ENCODE measurements at regions not wholly inside any gene's neighbourhood (a gene's known extent, or its start where the extent isn't known, plus 50 kb on each side); places are given as distances from the start of the nearest gene placed in this dataset.

GRCh38 chr1:163823017-163823416 is 501.3 kb downstream of the NUF2 start:
- no peak overlapping the region for H3K4me3 Mint-ChIP-seq
- no peaks in the 10 kb centered on the region for H3K4me1 Mint-ChIP-seq (ENCODE audit: low read depth)
- no peak overlapping the region for H3K27ac Mint-ChIP-seq
- peaks cover 2% of the 10 kb centered on the region for H3K9me3 Mint-ChIP-seq
- H3K27me3 Mint-ChIP-seq, result no peaks in the 10 kb centered on the region
- no peak for DNase-seq
- H3K36me3 Mint-ChIP-seq, result no peaks in the 10 kb centered on the region
- CTCF ChIA-PET, result no interaction called here
- intact Hi-C loops (cut with micrococcal nuclease), result no loop called here
- POLR2A ChIA-PET, result no interaction called here

GRCh38 chr1:163824006-163824405 is 502.3 kb downstream of the NUF2 start:
- H3K9me3 Mint-ChIP-seq, result peaks cover 2% of the 10 kb centered on the region
- H3K36me3 Mint-ChIP-seq, result no peaks in the 10 kb centered on the region
- DNase-seq, result no peak
- H3K4me3 Mint-ChIP-seq, result no peak overlapping the region
- H3K27ac Mint-ChIP-seq, result no peak overlapping the region
- CTCF ChIA-PET, result no interaction called here
- no peaks in the 10 kb centered on the region for H3K27me3 Mint-ChIP-seq
- intact Hi-C loops (cut with micrococcal nuclease), result no loop called here
- H3K4me1 Mint-ChIP-seq (ENCODE audit: low read depth), result no peaks in the 10 kb centered on the region
- POLR2A ChIA-PET, result no interaction called here

DNA sequence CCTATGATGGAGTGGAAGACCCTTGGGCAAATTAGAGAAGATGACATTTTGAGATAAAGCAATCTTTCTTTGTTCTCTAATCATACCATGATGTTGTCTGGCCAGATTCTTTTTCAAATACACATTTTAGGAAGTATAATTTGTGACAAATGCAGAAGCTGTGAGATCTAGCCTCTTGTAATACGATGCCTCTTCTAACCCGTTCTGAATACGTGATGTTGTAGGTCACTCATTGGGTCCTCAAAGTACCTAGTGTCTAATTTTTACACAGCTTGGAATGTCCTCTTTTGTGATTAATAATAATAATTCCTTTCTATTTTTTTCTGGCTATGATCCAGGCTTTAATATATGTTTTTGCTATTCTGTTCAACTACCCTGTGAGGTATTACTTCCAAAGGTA is 502.7 kb downstream of the NUF2 start:
- Mint-ChIP-seq H3K27ac (no peak overlapping the region), H3K36me3 (no peaks in the 10 kb centered on the region), H3K4me1 (ENCODE audit: low read depth) (no peaks in the 10 kb centered on the region), H3K27me3 (no peaks in the 10 kb centered on the region), H3K4me3 (no peak overlapping the region), H3K9me3 (peaks cover 4% of the 10 kb centered on the region)
- ChIA-PET CTCF (no interaction called here), POLR2A (no interaction called here)
- no peak for DNase-seq
- intact Hi-C loops (cut with micrococcal nuclease), result no loop called here

GRCh38 chr1:163826500-163826899 is 504.7 kb downstream of the NUF2 start:
- intact Hi-C loops (cut with micrococcal nuclease), result no loop called here
- Mint-ChIP-seq H3K9me3 (peaks cover 4% of the 10 kb centered on the region), H3K36me3 (no peaks in the 10 kb centered on the region), H3K27ac (no peak overlapping the region), H3K4me1 (ENCODE audit: low read depth) (no peaks in the 10 kb centered on the region), H3K27me3 (no peaks in the 10 kb centered on the region), H3K4me3 (no peak overlapping the region)
- POLR2A ChIA-PET, result no interaction called here
- CTCF ChIA-PET, result no interaction called here
- DNase-seq, result no peak

DNA sequence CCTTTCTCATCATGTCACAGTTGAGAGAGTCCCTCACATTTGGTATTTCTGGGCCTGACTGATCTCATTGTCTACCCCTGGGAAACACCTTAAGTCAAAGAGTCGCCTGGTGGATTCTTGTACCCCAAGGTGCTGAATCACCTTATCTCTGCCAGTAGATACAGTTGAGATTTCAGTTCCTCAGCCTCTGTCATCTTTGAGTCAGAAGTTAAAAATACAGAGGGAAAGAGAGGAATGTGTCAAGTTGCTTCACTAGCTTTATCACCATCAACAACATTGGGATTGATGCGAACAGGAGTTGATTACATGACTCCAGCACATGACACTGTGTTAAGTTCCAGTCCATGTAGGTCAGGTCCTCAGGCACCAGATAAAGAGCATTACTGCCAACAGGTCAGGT is 513.0 kb downstream of the NUF2 start:
- Mint-ChIP-seq H3K4me1 (ENCODE audit: low read depth) (no peaks in the 10 kb centered on the region), H3K27ac (no peak overlapping the region), H3K9me3 (peaks cover 2% of the 10 kb centered on the region), H3K27me3 (no peaks in the 10 kb centered on the region), H3K4me3 (no peak overlapping the region), H3K36me3 (no peaks in the 10 kb centered on the region)
- intact Hi-C loops (cut with micrococcal nuclease), result no loop called here
- ChIA-PET CTCF (no interaction called here), POLR2A (no interaction called here)
- no peak for DNase-seq

DNA sequence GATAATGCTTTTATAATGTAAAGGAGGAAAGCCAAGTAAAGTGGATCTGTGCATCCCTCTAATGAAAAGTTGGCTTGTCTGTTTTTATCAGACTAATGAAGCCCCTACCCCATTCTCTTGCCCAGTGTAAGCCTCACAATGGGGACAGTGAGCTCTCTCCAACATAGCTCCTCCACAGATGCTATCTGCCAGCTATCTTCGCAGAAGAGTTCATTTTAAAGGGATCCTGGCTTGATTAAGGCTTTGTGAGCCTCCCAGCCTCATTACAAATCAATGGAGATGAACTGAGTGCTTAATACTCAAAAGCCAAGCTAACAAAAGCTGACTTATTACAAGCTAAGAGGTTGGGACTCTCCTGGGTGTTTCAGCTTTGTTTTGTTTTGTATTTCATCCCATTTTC is 514.7 kb downstream of the NUF2 start:
- DNase-seq, result no peak
- intact Hi-C loops (cut with micrococcal nuclease), result no loop called here
- H3K4me3 Mint-ChIP-seq, result no peak overlapping the region
- H3K36me3 Mint-ChIP-seq, result no peaks in the 10 kb centered on the region
- H3K27ac Mint-ChIP-seq, result no peak overlapping the region
- H3K27me3 Mint-ChIP-seq, result no peaks in the 10 kb centered on the region
- peaks cover 2% of the 10 kb centered on the region for H3K9me3 Mint-ChIP-seq
- POLR2A ChIA-PET, result no interaction called here
- H3K4me1 Mint-ChIP-seq (ENCODE audit: low read depth), result no peaks in the 10 kb centered on the region
- CTCF ChIA-PET, result no interaction called here

GRCh38 chr1:163837206-163837605 is 515.5 kb downstream of the NUF2 start:
- Mint-ChIP-seq H3K27ac (no peak overlapping the region), H3K27me3 (no peaks in the 10 kb centered on the region), H3K36me3 (no peaks in the 10 kb centered on the region), H3K4me1 (ENCODE audit: low read depth) (no peaks in the 10 kb centered on the region), H3K9me3 (peaks cover 2% of the 10 kb centered on the region), H3K4me3 (no peak overlapping the region)
- POLR2A ChIA-PET, result no interaction called here
- intact Hi-C loops (cut with micrococcal nuclease), result no loop called here
- no peak for DNase-seq
- CTCF ChIA-PET, result no interaction called here

DNA sequence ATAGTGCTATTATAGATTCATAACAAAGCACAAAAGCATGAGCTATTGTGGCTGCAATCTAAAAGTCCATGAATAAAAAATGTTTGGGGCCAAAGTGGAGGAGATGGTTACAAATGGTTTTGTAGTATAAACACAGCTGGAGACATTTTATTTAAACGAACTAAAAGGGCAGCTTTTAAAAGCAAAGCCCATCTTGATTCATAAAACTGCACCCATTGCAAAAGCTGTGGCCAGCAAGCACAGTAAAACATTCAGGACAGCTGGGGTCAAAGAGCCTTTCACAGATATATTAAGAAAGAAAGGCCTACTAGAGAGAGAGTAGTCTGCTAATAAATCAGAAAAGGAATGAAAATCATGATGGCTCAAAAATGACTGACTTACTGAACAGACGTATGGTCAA is 520.8 kb downstream of the NUF2 start:
- Mint-ChIP-seq H3K4me3 (no peak overlapping the region), H3K9me3 (peaks cover 6% of the 10 kb centered on the region), H3K36me3 (no peaks in the 10 kb centered on the region), H3K4me1 (ENCODE audit: low read depth) (no peaks in the 10 kb centered on the region), H3K27ac (no peak overlapping the region), H3K27me3 (no peaks in the 10 kb centered on the region)
- DNase-seq, result no peak
- ChIA-PET CTCF (no interaction called here), POLR2A (no interaction called here)
- intact Hi-C loops (cut with micrococcal nuclease), result no loop called here

GRCh38 chr1:163844459-163844858 is 522.7 kb downstream of the NUF2 start:
- intact Hi-C loops (cut with micrococcal nuclease), result no loop called here
- H3K4me3 Mint-ChIP-seq, result no peak overlapping the region
- POLR2A ChIA-PET, result no interaction called here

DNA sequence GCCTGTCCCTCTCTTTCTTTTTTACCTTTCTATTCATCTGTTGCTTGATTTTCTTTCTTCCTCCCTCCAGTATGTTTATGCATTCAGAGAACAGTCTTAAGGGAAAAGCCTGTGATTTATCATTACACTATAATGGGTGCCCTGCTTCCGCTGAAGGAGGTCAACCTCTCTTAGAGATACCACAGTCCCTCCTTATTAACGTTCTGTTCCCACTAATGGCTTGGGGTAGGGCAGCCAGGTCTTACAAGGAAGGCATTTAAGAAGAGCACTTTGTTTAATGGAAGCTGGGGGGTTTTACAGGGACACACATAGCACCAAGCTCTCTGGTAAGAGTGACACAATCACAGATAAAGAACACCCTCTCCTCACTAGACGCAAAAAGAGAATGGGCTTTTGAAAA is 523.5 kb downstream of the NUF2 start:
- H3K4me3 Mint-ChIP-seq, result no peak overlapping the region
- no peaks in the 10 kb centered on the region for H3K4me1 Mint-ChIP-seq (ENCODE audit: low read depth)
- intact Hi-C loops (cut with micrococcal nuclease), result no loop called here
- H3K9me3 Mint-ChIP-seq, result peaks cover 4% of the 10 kb centered on the region
- CTCF ChIA-PET, result no interaction called here
- no peaks in the 10 kb centered on the region for H3K27me3 Mint-ChIP-seq
- DNase-seq, result no peak
- POLR2A ChIA-PET, result no interaction called here
- H3K27ac Mint-ChIP-seq, result no peak overlapping the region
- H3K36me3 Mint-ChIP-seq, result no peaks in the 10 kb centered on the region

More at GRCh38 chr1:163844459-163844858, 522.7 kb downstream of the NUF2 start:
- H3K27me3 Mint-ChIP-seq, result no peaks in the 10 kb centered on the region
- peaks cover 4% of the 10 kb centered on the region for H3K9me3 Mint-ChIP-seq
- CTCF ChIA-PET, result no interaction called here
- DNase-seq, result no peak
- no peaks in the 10 kb centered on the region for H3K4me1 Mint-ChIP-seq (ENCODE audit: low read depth)
- no peak overlapping the region for H3K27ac Mint-ChIP-seq
- H3K36me3 Mint-ChIP-seq, result no peaks in the 10 kb centered on the region

DNA sequence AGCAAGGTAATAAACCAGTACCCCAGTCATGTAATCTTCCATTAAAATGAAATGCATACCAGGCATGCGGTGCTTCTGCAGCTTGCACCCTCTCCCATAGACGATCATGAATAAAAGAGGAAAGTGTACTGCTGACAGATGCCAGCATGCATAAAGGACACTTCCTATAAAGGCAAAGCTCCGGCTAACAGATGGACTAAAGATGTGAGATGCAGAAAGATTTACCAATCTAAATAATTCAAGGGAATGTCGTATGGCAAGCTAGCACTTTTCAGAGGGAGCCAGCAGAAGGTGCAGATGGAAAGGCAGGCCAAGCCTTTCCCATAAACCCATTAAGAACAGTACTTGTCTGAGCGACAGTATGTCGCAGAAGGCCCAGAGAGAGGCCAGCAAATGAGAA is 542.0 kb downstream of the NUF2 start:
- intact Hi-C loops (cut with micrococcal nuclease), result no loop called here
- H3K4me3 Mint-ChIP-seq, result no peak overlapping the region
- H3K27me3 Mint-ChIP-seq, result no peaks in the 10 kb centered on the region
- H3K9me3 Mint-ChIP-seq, result peaks cover 2% of the 10 kb centered on the region
- ChIA-PET CTCF (no interaction called here), POLR2A (no interaction called here)
- H3K36me3 Mint-ChIP-seq, result no peaks in the 10 kb centered on the region
- DNase-seq, result no peak
- H3K4me1 Mint-ChIP-seq (ENCODE audit: low read depth), result no peaks in the 10 kb centered on the region
- H3K27ac Mint-ChIP-seq, result no peak overlapping the region

- no peaks in the 10 kb centered on the region for H3K36me3 Mint-ChIP-seq
- H3K27ac Mint-ChIP-seq, result no peak overlapping the region
- no peaks in the 10 kb centered on the region for H3K27me3 Mint-ChIP-seq
- ChIA-PET CTCF (no interaction called here), POLR2A (no interaction called here)
- intact Hi-C loops (cut with micrococcal nuclease), result no loop called here
- H3K4me1 Mint-ChIP-seq (ENCODE audit: low read depth), result no peaks in the 10 kb centered on the region
- no peak overlapping the region for H3K4me3 Mint-ChIP-seq
- peaks cover 2% of the 10 kb centered on the region for H3K9me3 Mint-ChIP-seq
- DNase-seq, result no peak
These were observed 542.5 kb downstream of the NUF2 start for GRCh38 chr1:163864207-163864606.

- ChIA-PET CTCF (no interaction called here), POLR2A (no interaction called here)
- Mint-ChIP-seq H3K4me1 (ENCODE audit: low read depth) (no peaks in the 10 kb centered on the region), H3K27me3 (no peaks in the 10 kb centered on the region), H3K9me3 (peaks cover 6% of the 10 kb centered on the region), H3K27ac (no peak overlapping the region), H3K36me3 (no peaks in the 10 kb centered on the region), H3K4me3 (no peak overlapping the region)
- no peak for DNase-seq
- intact Hi-C loops (cut with micrococcal nuclease), result no loop called here
These were observed 544.8 kb downstream of the NUF2 start for GRCh38 chr1:163866564-163866963.

DNA sequence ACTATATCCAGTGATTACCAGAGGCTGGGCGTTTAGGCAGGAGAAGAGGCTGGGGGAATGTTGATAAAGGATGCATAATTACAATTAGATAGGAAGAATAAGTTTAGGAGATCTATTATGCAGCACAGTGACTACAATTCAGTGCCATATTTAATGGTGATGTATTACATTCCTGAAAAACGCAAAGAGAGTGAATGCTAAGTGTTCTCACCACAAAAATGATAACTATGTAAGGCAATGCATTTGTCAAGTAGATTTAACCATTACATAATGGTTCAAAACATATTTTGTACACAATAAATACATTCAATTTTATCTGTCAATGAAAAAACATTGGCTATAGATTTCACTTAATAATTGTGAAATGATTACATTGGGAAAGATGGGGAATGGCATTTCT is 548.9 kb downstream of the NUF2 start:
- H3K4me3 Mint-ChIP-seq, result no peak overlapping the region
- DNase-seq, result no peak
- no peaks in the 10 kb centered on the region for H3K4me1 Mint-ChIP-seq (ENCODE audit: low read depth)
- H3K27me3 Mint-ChIP-seq, result no peaks in the 10 kb centered on the region
- H3K36me3 Mint-ChIP-seq, result no peaks in the 10 kb centered on the region
- H3K27ac Mint-ChIP-seq, result no peak overlapping the region
- peaks cover 18% of the 10 kb centered on the region for H3K9me3 Mint-ChIP-seq
- intact Hi-C loops (cut with micrococcal nuclease), result no loop called here
- ChIA-PET CTCF (no interaction called here), POLR2A (no interaction called here)

All from activated CD4-positive, alpha-beta memory T cell treated with anti-CD3 and anti-CD28 coated beads for 36 hours (primary cell).